ENCODE measurements at regions not wholly inside any gene's neighbourhood (a gene's known extent, or its start where the extent isn't known, plus 50 kb on each side); places are given as distances from the start of the nearest gene placed in this dataset.

DNA sequence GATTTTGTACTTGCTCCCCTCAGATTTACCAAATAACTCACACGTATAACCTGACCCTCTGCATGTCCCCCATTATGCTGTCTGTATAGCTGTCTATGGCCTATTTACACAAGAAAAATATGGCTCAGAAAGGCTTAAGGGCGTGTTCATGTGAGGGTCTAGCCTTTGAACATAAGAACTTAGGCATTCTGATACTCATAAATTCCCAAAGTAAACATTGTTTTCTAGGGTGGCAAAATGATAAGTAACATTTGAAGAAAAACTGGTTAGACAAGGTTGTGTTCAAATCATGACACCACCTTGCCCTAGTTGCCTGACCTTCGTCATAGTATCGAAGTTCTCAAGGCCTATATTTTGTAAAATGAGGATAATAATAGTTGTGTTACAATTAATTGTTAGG lies 394.6 kb downstream of the LRRIQ3 start:
- no peak overlapping the region for H3K4me3 ChIP-seq (ENCODE audit: low read depth, low read length)
- no peaks in the 10 kb centered on the region for H3K36me3 ChIP-seq
- no peaks in the 10 kb centered on the region for H3K9me3 ChIP-seq
- DNase-seq = no peak
- H3K4me1 ChIP-seq = no peaks in the 10 kb centered on the region
- TF ChIP-seq, protein P1, sequence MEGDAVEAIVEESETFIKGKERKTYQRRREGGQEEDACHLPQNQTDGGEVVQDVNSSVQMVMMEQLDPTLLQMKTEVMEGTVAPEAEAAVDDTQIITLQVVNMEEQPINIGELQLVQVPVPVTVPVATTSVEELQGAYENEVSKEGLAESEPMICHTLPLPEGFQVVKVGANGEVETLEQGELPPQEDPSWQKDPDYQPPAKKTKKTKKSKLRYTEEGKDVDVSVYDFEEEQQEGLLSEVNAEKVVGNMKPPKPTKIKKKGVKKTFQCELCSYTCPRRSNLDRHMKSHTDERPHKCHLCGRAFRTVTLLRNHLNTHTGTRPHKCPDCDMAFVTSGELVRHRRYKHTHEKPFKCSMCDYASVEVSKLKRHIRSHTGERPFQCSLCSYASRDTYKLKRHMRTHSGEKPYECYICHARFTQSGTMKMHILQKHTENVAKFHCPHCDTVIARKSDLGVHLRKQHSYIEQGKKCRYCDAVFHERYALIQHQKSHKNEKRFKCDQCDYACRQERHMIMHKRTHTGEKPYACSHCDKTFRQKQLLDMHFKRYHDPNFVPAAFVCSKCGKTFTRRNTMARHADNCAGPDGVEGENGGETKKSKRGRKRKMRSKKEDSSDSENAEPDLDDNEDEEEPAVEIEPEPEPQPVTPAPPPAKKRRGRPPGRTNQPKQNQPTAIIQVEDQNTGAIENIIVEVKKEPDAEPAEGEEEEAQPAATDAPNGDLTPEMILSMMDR (IDR thresholded peaks at IDR 0.05; ENCODE audit: low read depth, low read length) = no peak
- no peaks in the 10 kb centered on the region for H3K27me3 ChIP-seq

DNA sequence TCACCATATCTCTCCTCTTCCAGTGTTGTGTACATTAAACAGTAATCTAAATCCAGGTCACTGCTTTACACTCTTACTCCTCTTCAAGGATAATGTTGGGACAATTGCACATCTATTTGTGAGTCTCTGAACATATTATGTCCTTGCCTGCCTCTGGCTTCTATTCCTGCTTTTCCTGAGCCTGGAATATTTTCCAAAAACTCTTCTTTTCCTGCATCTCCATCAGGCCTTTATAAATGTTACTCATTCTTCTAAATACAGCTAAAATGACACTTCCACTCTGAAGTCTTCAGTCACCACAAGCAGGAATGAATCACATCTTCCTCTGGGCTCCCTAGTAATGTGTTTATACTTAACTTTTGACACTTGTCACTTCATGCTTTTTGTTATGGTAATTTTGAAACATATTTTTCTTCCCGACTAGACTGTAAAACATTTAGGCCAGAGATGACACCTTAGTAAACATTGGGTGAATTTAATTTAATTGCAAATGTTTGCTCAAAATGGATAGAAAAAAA lies 396.0 kb downstream of the LRRIQ3 start:
- no peak overlapping the region for H3K4me3 ChIP-seq (ENCODE audit: low read depth, low read length)
- no peaks in the 10 kb centered on the region for H3K27me3 ChIP-seq
- no peaks in the 10 kb centered on the region for H3K9me3 ChIP-seq
- TF ChIP-seq, protein P1 (IDR thresholded peaks at IDR 0.05; ENCODE audit: low read depth, low read length) = no peak
- H3K36me3 ChIP-seq = no peaks in the 10 kb centered on the region
- no peak for DNase-seq
- H3K4me1 ChIP-seq = no peaks in the 10 kb centered on the region

DNA sequence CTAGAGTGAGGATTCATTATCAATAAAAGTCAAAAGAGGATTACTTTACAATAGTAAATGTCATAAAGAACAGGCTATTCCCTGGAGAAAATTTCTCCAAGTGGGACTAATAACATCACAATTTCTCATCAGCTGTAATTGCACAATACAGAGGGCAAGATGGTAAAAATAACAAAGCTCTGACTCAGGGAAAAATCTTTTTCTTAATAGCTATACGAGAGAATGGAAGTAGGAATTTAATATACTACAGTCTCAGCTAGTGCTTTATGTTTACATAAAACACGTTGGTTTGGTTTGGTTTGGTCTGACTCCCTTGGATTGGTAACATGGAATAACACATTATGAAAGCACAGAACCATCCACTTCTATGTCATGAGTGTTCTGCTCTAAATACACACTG lies 397.6 kb downstream of the LRRIQ3 start:
- H3K4me3 ChIP-seq (ENCODE audit: low read depth, low read length) = no peak overlapping the region
- TF ChIP-seq, protein P1 (IDR thresholded peaks at IDR 0.05; ENCODE audit: low read depth, low read length) = no peak
- DNase-seq = no peak
- no peaks in the 10 kb centered on the region for H3K27me3 ChIP-seq
- no peaks in the 10 kb centered on the region for H3K4me1 ChIP-seq
- no peaks in the 10 kb centered on the region for H3K9me3 ChIP-seq
- no peaks in the 10 kb centered on the region for H3K36me3 ChIP-seq

DNA sequence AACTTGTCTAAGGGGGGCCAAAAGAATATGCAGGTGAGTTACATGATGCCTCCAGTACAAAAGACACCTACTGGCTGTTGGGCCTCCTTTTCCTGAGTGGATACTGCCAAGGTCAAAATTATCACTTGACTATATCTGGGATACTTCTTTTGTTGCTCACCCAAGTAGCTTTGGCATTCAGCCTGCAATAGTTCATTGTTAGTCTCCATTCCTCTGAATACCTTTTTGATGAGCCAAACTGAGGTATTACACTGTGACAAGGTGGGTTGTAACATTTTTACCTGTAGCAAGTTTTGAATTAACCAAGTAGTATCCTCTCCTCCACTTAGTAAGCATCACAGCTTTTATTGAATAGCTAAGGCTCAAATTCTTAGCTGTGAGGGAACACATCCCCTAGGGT lies 408.0 kb downstream of the LRRIQ3 start:
- H3K9me3 ChIP-seq = no peaks in the 10 kb centered on the region
- TF ChIP-seq, protein P1 (IDR thresholded peaks at IDR 0.05; ENCODE audit: low read depth, low read length) = no peak
- no peak for DNase-seq
- no peak overlapping the region for H3K4me3 ChIP-seq (ENCODE audit: low read depth, low read length)
- H3K36me3 ChIP-seq = no peaks in the 10 kb centered on the region
- no peaks in the 10 kb centered on the region for H3K4me1 ChIP-seq
- no peaks in the 10 kb centered on the region for H3K27me3 ChIP-seq

DNA sequence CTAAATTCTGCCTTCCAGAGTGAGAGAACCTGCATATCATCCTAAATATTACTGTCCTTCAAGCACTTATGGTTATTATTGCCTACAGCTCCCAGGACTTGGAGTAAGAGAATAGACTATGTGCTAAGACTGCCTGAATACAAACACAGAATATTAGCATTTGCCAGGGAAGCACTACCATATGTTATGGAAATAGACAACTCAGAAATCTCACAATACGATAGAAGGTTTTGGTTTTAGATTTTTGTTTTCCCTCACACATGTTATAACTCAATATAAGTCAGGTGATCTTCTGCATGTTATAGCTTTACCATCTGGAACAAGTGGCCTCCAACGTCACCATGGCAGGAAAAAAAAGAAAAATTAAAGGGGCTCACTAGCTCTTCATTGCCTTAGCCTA lies 413.9 kb downstream of the LRRIQ3 start:
- Histone ChIP-seq H3K36me3 (no peaks in the 10 kb centered on the region), H3K27me3 (no peaks in the 10 kb centered on the region), H3K4me3 (ENCODE audit: low read depth, low read length) (no peak overlapping the region), H3K4me1 (no peaks in the 10 kb centered on the region), H3K9me3 (no peaks in the 10 kb centered on the region)
- no peak for DNase-seq
- TF ChIP-seq, protein P1 (IDR thresholded peaks at IDR 0.05; ENCODE audit: low read depth, low read length) = no peak

DNA sequence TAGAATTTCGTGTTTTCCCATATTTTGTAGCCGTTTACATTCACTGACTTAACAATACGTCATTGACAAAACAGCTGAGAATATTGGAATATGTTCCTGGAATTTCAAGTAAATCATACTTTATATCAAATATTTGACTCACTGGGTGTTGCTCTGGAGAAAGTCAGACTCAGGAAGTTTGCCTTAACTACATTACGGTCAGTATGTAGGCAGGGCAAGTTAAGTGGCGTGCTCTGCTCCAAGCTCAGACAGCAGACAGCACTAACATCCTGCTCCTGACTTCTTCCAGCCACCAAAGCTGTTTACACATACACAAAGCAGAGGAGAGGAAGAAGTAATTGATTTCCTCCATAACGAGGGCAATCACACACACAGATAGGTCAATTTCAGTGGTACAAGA lies 414.6 kb downstream of the LRRIQ3 start:
- H3K9me3 ChIP-seq = no peaks in the 10 kb centered on the region
- no peak for DNase-seq
- TF ChIP-seq, protein P1 (IDR thresholded peaks at IDR 0.05; ENCODE audit: low read depth, low read length) = no peak
- no peaks in the 10 kb centered on the region for H3K36me3 ChIP-seq
- H3K4me3 ChIP-seq (ENCODE audit: low read depth, low read length) = no peak overlapping the region
- no peaks in the 10 kb centered on the region for H3K4me1 ChIP-seq
- H3K27me3 ChIP-seq = no peaks in the 10 kb centered on the region
